ENCODE measurements at regions not wholly inside any gene's neighbourhood (a gene's known extent, or its start where the extent isn't known, plus 50 kb on each side); places are given as distances from the start of the nearest gene placed in this dataset.

DNA sequence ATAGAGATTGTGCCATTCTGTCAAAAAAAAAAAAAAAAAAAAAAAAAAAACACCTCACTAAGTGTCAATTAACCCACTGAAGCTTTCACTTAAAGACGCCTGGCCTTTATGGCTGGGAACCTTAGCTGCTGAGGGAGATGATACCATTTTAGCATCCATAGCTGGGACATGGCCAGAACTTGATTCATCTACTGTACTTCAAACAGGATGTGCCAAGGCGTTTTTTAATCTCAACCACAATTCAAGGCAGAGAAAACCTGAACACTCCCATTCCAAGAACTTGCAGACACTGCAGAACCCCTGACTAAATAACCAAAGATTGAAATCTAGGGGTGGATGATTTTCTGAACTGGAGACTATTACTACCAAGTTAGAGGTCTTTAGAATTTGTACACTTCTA, 996.6 kb downstream of the SORCS1 start:
- WGBS (ENCODE audit: insufficient coverage), result 50% methylated on average over 1 of the region's 2 CpGs
- no peak overlapping the region for H3K4me3 ChIP-seq (ENCODE audit: control insufficient read depth in 1 of 7, extremely low read depth in 1 of 7, insufficient read depth in 4 of 7, low read depth in 2 of 7, low read length in 6 of 7)
- H3K27me3 ChIP-seq (replicated peaks in 2 of 5; ENCODE audit: control insufficient read depth in 4 of 5, insufficient read depth in 5 of 5, low read length in 4 of 5), result no peaks in the 10 kb centered on the region
- DNase-seq, result no peak
- CTCF ChIA-PET, result no interaction called here
- H3K36me3 ChIP-seq (ENCODE audit: control insufficient read depth in 4 of 4, insufficient read depth in 4 of 4, low read length in 3 of 4), result no peaks in the 10 kb centered on the region
- H3K4me1 ChIP-seq (ENCODE audit: control extremely low read depth in 1 of 4, control insufficient read depth in 4 of 4, insufficient read depth in 4 of 4, low read length in 3 of 4), result no peaks in the 10 kb centered on the region
- H3K9me3 ChIP-seq (ENCODE audit: control extremely low read depth in 1 of 5, control insufficient read depth in 4 of 5, insufficient read depth in 2 of 5, low read depth in 1 of 5, low read length in 4 of 5), result no peaks in the 10 kb centered on the region
- H3K27ac ChIP-seq (ENCODE audit: insufficient read depth in 1 of 2, low read depth in 1 of 2, low read length in 2 of 2, poor library complexity in 1 of 2, severe bottlenecking in 2 of 2), result no peak overlapping the region
- POLR2A ChIA-PET, result no interaction called here

DNA sequence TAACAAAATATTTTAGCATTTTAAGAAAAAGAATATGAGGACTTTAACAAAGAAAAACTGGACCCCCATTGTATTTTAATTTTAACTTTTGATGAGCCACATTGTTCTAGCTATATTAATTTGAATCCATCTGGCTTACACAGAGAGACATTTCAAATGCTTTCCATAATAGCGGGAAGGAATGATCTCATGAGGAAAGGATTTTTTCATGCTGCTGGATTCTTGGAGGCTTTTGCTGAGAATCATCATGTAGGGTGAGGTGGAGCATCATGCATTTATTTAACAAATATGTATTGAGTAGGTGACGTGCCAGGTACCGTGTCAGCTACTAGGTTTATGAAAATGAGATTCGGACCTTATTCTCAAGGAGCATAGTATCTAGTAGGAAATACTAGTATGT, 1006.3 kb downstream of the SORCS1 start:
- H3K4me1 ChIP-seq (ENCODE audit: control extremely low read depth in 1 of 4, control insufficient read depth in 4 of 4, insufficient read depth in 4 of 4, low read length in 3 of 4), result no peaks in the 10 kb centered on the region
- ChIA-PET POLR2A (no interaction called here), CTCF (no interaction called here)
- WGBS (ENCODE audit: insufficient coverage), result 100% methylated on average over 1 of the region's 4 CpGs
- DNase-seq, result no peak
- H3K27me3 ChIP-seq (replicated peaks in 2 of 5; ENCODE audit: control insufficient read depth in 4 of 5, insufficient read depth in 5 of 5, low read length in 4 of 5), result peaks cover 0 to 1% (median 0%) of the 10 kb centered on the region in 5 experiments
- H3K36me3 ChIP-seq (ENCODE audit: control insufficient read depth in 4 of 4, insufficient read depth in 4 of 4, low read length in 3 of 4), result no peaks in the 10 kb centered on the region
- no peak overlapping the region for H3K4me3 ChIP-seq (ENCODE audit: control insufficient read depth in 1 of 7, extremely low read depth in 1 of 7, insufficient read depth in 4 of 7, low read depth in 2 of 7, low read length in 6 of 7)
- H3K9me3 ChIP-seq (ENCODE audit: control extremely low read depth in 1 of 5, control insufficient read depth in 4 of 5, insufficient read depth in 2 of 5, low read depth in 1 of 5, low read length in 4 of 5), result no peaks in the 10 kb centered on the region
- H3K27ac ChIP-seq (ENCODE audit: insufficient read depth in 1 of 2, low read depth in 1 of 2, low read length in 2 of 2, poor library complexity in 1 of 2, severe bottlenecking in 2 of 2), result no peak overlapping the region

DNA sequence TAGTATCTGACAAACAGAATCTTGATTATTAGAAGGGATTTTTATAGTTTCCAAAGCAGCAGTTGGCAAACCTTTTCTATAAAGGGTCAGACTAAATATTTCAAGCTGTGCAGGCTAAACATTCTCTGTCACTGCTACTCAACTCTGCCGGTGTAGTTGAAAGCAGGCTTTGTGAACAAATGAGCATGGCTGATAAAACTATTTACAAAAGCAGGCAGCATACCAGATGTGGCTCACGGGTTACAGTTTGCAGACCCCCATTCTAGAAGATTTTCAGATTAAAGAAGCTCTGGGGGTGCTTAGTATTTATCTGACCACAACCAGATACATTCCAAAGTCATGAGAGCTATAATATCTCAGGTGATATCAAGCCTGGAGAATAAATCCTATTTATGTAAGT, 1017.5 kb downstream of the SORCS1 start:
- DNase-seq, result no peak
- no peaks in the 10 kb centered on the region for H3K4me1 ChIP-seq (ENCODE audit: control extremely low read depth in 1 of 4, control insufficient read depth in 4 of 4, insufficient read depth in 4 of 4, low read length in 3 of 4)
- ChIA-PET CTCF (no interaction called here), POLR2A (no interaction called here)
- H3K36me3 ChIP-seq (ENCODE audit: control insufficient read depth in 4 of 4, insufficient read depth in 4 of 4, low read length in 3 of 4), result no peaks in the 10 kb centered on the region
- no peak overlapping the region for H3K4me3 ChIP-seq (ENCODE audit: control insufficient read depth in 1 of 7, extremely low read depth in 1 of 7, insufficient read depth in 4 of 7, low read depth in 2 of 7, low read length in 6 of 7)
- no peaks in the 10 kb centered on the region for H3K27me3 ChIP-seq (replicated peaks in 2 of 5; ENCODE audit: control insufficient read depth in 4 of 5, insufficient read depth in 5 of 5, low read length in 4 of 5)
- 83% methylated on average over 1 of the region's 2 CpGs for WGBS (ENCODE audit: insufficient coverage)
- H3K9me3 ChIP-seq (ENCODE audit: control extremely low read depth in 1 of 5, control insufficient read depth in 4 of 5, insufficient read depth in 2 of 5, low read depth in 1 of 5, low read length in 4 of 5), result no peaks in the 10 kb centered on the region
- no peak overlapping the region for H3K27ac ChIP-seq (ENCODE audit: insufficient read depth in 1 of 2, low read depth in 1 of 2, low read length in 2 of 2, poor library complexity in 1 of 2, severe bottlenecking in 2 of 2)

DNA sequence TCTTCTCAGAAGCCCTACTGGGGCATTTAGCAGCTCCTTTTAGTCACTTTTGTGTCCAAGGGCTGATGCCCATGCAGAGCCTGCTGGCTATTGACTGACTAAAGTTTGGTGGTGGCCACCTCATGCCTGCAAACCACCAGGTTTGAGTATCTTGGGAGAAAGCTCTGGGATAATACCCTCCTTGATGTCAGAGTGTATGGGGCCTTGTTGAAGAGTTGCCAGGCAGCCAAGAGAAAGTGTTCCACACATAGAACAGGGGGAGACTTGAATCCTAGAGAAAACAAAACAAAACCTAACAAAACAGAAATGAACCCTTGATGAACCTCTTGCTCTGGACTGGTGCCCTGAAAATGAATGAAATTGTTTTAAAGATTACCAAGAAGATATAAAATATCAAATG, 1024.6 kb downstream of the SORCS1 start:
- H3K36me3 ChIP-seq (ENCODE audit: control insufficient read depth in 4 of 4, insufficient read depth in 4 of 4, low read length in 3 of 4), result no peaks in the 10 kb centered on the region
- POLR2A ChIA-PET, result no interaction called here
- H3K9me3 ChIP-seq (ENCODE audit: control extremely low read depth in 1 of 5, control insufficient read depth in 4 of 5, insufficient read depth in 2 of 5, low read depth in 1 of 5, low read length in 4 of 5), result no peaks in the 10 kb centered on the region
- CTCF ChIA-PET, result no interaction called here
- DNase-seq, result no peak
- no peak overlapping the region for H3K27ac ChIP-seq (ENCODE audit: insufficient read depth in 1 of 2, low read depth in 1 of 2, low read length in 2 of 2, poor library complexity in 1 of 2, severe bottlenecking in 2 of 2)
- H3K4me1 ChIP-seq (ENCODE audit: control extremely low read depth in 1 of 4, control insufficient read depth in 4 of 4, insufficient read depth in 4 of 4, low read length in 3 of 4), result no peaks in the 10 kb centered on the region
- no peaks in the 10 kb centered on the region for H3K27me3 ChIP-seq (replicated peaks in 2 of 5; ENCODE audit: control insufficient read depth in 4 of 5, insufficient read depth in 5 of 5, low read length in 4 of 5)
- H3K4me3 ChIP-seq (ENCODE audit: control insufficient read depth in 1 of 7, extremely low read depth in 1 of 7, insufficient read depth in 4 of 7, low read depth in 2 of 7, low read length in 6 of 7), result no peak overlapping the region

DNA sequence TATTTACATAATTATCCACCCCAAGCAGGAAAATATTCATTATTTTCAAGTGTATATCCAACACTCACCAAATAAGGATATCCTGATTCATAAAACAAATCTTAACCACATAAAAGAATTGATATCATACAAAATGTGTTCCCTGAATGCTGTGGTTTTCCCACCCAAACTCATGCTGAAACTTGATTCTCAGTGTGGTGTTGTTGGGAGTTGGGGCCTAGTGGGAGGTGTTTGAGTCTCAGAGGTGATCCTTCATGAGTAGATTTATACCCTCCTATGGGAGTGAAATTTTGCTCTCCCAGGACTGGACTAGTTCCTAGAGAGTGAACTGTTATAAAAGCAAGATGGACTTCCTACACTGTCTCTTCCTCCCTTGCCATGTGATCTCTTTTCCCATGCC, 1028.3 kb downstream of the SORCS1 start:
- H3K27me3 ChIP-seq (replicated peaks in 2 of 5; ENCODE audit: control insufficient read depth in 4 of 5, insufficient read depth in 5 of 5, low read length in 4 of 5), result no peaks in the 10 kb centered on the region
- H3K4me3 ChIP-seq (ENCODE audit: control insufficient read depth in 1 of 7, extremely low read depth in 1 of 7, insufficient read depth in 4 of 7, low read depth in 2 of 7, low read length in 6 of 7), result no peak overlapping the region
- H3K36me3 ChIP-seq (ENCODE audit: control insufficient read depth in 4 of 4, insufficient read depth in 4 of 4, low read length in 3 of 4), result no peaks in the 10 kb centered on the region
- ChIA-PET CTCF (no interaction called here), POLR2A (no interaction called here)
- H3K9me3 ChIP-seq (ENCODE audit: control extremely low read depth in 1 of 5, control insufficient read depth in 4 of 5, insufficient read depth in 2 of 5, low read depth in 1 of 5, low read length in 4 of 5), result no peaks in the 10 kb centered on the region
- H3K27ac ChIP-seq (ENCODE audit: insufficient read depth in 1 of 2, low read depth in 1 of 2, low read length in 2 of 2, poor library complexity in 1 of 2, severe bottlenecking in 2 of 2), result no peak overlapping the region
- no peak for DNase-seq
- H3K4me1 ChIP-seq (ENCODE audit: control extremely low read depth in 1 of 4, control insufficient read depth in 4 of 4, insufficient read depth in 4 of 4, low read length in 3 of 4), result no peaks in the 10 kb centered on the region

DNA sequence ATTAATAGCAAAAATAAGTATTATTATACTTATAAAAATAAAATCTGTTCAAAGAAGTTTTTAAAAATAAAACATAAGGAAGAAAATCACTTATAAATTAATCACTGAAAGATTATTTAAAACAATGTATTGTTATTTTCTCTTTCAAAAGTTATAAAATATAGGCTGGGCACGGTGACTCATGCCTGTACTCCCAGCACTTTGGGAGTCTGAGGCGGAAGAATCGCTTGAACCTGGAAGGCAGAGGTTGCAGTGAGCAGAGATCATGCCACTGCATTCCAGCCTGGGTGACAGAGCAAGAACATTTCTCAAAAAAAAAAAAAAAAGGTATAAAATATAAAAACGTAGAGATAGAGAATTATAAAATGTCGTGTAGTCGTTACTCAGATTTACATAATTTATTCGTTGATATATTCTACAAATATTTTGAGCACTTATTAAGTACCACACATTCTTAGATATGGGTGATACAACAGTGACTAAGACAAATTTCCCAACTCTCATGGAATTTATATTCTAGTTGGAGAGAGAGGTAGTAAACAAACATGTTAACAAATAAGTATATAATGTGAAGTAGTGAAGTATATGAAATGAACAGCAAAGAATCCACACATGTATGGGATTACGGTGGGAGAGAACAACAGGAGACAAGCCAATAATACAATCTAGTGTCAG, 1030.0 kb downstream of the SORCS1 start:
- Histone ChIP-seq H3K4me1 (ENCODE audit: control extremely low read depth in 1 of 4, control insufficient read depth in 4 of 4, insufficient read depth in 4 of 4, low read length in 3 of 4) (no peaks in the 10 kb centered on the region), H3K9me3 (ENCODE audit: control extremely low read depth in 1 of 5, control insufficient read depth in 4 of 5, insufficient read depth in 2 of 5, low read depth in 1 of 5, low read length in 4 of 5) (no peaks in the 10 kb centered on the region), H3K27ac (ENCODE audit: insufficient read depth in 1 of 2, low read depth in 1 of 2, low read length in 2 of 2, poor library complexity in 1 of 2, severe bottlenecking in 2 of 2) (no peak overlapping the region), H3K27me3 (replicated peaks in 2 of 5; ENCODE audit: control insufficient read depth in 4 of 5, insufficient read depth in 5 of 5, low read length in 4 of 5) (no peaks in the 10 kb centered on the region), H3K36me3 (ENCODE audit: control insufficient read depth in 4 of 4, insufficient read depth in 4 of 4, low read length in 3 of 4) (no peaks in the 10 kb centered on the region), H3K4me3 (ENCODE audit: control insufficient read depth in 1 of 7, extremely low read depth in 1 of 7, insufficient read depth in 4 of 7, low read depth in 2 of 7, low read length in 6 of 7) (no peak overlapping the region)
- ChIA-PET CTCF (no interaction called here), POLR2A (no interaction called here)
- 100% methylated on average over 1 of the region's 8 CpGs for WGBS (ENCODE audit: insufficient coverage)
- DNase-seq, result no peak

DNA sequence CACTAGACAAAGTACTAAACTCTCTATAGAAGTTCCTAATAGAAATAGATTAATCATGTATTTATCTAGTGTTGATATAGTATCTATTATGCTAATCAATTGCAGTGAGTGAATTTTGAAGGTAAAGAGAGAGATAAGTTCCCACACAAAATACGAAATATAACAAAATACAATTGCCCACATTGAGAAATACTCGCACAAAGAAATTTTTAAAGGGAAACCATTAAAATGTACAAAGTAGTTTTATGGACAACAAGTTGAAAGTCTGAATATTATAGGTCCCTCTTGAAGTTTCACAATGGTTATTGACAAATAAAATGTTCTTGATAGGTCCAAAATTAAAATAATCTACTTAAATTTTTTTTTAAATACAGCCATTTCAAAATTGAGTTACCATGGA, 1031.1 kb downstream of the SORCS1 start:
- Histone ChIP-seq H3K9me3 (ENCODE audit: control extremely low read depth in 1 of 5, control insufficient read depth in 4 of 5, insufficient read depth in 2 of 5, low read depth in 1 of 5, low read length in 4 of 5) (no peaks in the 10 kb centered on the region), H3K4me3 (ENCODE audit: control insufficient read depth in 1 of 7, extremely low read depth in 1 of 7, insufficient read depth in 4 of 7, low read depth in 2 of 7, low read length in 6 of 7) (no peak overlapping the region), H3K27ac (ENCODE audit: insufficient read depth in 1 of 2, low read depth in 1 of 2, low read length in 2 of 2, poor library complexity in 1 of 2, severe bottlenecking in 2 of 2) (no peak overlapping the region), H3K27me3 (replicated peaks in 2 of 5; ENCODE audit: control insufficient read depth in 4 of 5, insufficient read depth in 5 of 5, low read length in 4 of 5) (no peaks in the 10 kb centered on the region), H3K4me1 (ENCODE audit: control extremely low read depth in 1 of 4, control insufficient read depth in 4 of 4, insufficient read depth in 4 of 4, low read length in 3 of 4) (no peaks in the 10 kb centered on the region), H3K36me3 (ENCODE audit: control insufficient read depth in 4 of 4, insufficient read depth in 4 of 4, low read length in 3 of 4) (no peaks in the 10 kb centered on the region)
- no CpG with 5 or more reads among the region's 2 CpGs for WGBS (ENCODE audit: insufficient coverage)
- ChIA-PET CTCF (no interaction called here), POLR2A (no interaction called here)
- no peak for DNase-seq
